GM12875 (cell line): ENCODE measurements at regions not wholly inside any gene's neighbourhood (a gene's known extent, or its start where the extent isn't known, plus 50 kb on each side); places are given as distances from the start of the nearest gene placed in this dataset.

Source experiments
- H3K4me3 ChIP-seq: one replicate; pipeline ENCODE4 v1.5.1; 2011; ENCODE audit warnings: low read depth, low read length, control low read depth
- TF ChIP-seq, protein P1 (sequence below): IDR thresholded peaks from 2 replicates; pipeline ENCODE4 v1.5.1; 2011; ENCODE audit warnings: low read depth, mild to moderate bottlenecking, control low read depth, inconsistent platforms, low read length, moderate library complexity, borderline replicate concordance; ENCODE audit not compliant: insufficient read depth

GRCh38 chr7:69360913-69361312 lies 237.4 kb upstream of the AUTS2 start:
- H3K4me3 ChIP-seq = no peak overlapping the region
- TF ChIP-seq, protein P1, sequence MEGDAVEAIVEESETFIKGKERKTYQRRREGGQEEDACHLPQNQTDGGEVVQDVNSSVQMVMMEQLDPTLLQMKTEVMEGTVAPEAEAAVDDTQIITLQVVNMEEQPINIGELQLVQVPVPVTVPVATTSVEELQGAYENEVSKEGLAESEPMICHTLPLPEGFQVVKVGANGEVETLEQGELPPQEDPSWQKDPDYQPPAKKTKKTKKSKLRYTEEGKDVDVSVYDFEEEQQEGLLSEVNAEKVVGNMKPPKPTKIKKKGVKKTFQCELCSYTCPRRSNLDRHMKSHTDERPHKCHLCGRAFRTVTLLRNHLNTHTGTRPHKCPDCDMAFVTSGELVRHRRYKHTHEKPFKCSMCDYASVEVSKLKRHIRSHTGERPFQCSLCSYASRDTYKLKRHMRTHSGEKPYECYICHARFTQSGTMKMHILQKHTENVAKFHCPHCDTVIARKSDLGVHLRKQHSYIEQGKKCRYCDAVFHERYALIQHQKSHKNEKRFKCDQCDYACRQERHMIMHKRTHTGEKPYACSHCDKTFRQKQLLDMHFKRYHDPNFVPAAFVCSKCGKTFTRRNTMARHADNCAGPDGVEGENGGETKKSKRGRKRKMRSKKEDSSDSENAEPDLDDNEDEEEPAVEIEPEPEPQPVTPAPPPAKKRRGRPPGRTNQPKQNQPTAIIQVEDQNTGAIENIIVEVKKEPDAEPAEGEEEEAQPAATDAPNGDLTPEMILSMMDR = no peak

GRCh38 chr7:69363136-69363535 lies 235.1 kb upstream of the AUTS2 start:
- H3K4me3 ChIP-seq = no peak overlapping the region
- TF ChIP-seq, protein P1 = no peak

- no peak overlapping the region for H3K4me3 ChIP-seq
- TF ChIP-seq, protein P1 = no peak
Observed at GRCh38 chr7:69364813-69365643, 233.2 kb upstream of the AUTS2 start.

DNA sequence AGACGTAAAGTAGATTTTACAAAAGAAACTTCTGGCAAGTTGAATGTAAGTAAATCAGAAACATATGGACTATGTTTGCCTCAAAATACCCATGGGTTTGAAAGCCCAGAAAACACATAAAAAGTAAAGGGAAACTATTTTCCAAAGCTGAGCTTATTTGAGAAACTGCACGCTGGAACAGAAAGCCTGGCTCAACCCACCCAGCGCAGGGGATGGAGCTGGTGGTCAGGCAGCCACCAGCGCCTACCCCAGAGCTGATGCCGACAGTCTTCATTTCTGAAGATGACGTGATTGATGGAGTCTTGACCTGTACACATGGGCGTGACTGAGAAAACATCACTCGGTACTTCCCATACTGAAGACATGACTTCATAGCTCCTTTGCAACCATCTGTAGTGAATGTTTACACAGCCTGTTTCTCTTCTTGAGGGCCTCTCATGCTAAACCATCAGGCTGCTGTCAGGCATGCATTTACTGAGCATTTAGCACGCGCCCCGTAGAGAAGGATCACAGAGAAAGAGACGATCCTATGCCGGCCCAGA lies 232.6 kb upstream of the AUTS2 start:
- H3K4me3 ChIP-seq = no peak overlapping the region
- TF ChIP-seq, protein P1 = no peak

GRCh38 chr7:69367780-69368179 lies 230.5 kb upstream of the AUTS2 start:
- H3K4me3 ChIP-seq = no peak overlapping the region
- TF ChIP-seq, protein P1 = no peak

DNA sequence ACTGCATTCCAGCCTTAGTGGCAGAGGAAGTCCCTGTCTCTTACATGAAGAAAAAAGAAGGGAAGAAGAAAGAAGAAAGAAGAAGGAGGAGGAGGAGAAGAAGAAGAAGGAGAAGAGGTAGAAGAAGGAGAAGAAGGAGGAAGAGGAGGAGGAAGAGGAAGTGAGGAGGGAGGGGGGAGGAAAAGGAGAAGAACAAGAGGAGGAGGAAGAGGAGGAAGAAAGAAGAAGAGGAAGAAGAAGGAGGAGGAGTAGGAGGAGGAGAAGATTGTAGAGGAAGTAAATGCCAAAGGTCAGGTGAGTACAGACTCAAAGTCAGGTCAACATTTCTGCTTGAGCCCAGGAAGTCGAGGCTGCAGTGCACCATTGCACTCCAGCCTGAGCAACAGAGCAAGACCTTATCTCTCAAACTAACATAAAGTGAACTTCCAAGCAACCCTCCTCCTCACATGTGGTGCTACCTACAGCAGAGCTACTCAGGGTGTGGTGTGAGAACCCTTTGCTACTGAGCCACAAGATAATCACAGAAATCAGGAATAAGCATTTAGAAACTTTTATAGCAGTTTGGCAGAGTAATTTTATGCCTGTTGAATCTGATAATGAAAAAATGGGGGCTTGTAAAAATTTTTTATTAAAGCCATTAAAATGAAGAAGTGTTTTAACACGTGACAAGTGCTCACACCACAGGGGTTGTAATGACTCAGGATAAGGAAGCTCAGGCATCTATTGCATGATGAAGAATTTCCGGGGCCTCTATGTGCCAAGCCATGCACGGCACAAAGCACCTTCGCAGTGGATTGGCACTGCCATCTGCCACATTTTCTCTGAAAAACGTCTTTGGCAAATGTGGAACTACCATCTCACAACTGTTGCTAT lies 224.9 kb upstream of the AUTS2 start:
- TF ChIP-seq, protein P1 = no peak
- no peak overlapping the region for H3K4me3 ChIP-seq
